Cardiac muscle cell (in vitro differentiated cells and primary cell): ENCODE measurements at regions not wholly inside any gene's neighbourhood (a gene's known extent, or its start where the extent isn't known, plus 50 kb on each side); places are given as distances from the start of the nearest gene placed in this dataset.

ENCODE experiments used
- DNase-seq, 2 donors: peaks; one replicate each; pipeline versions ENCODE4 v3.0.0 to v3.0.0-alpha.2; 2010 to 2017; ENCODE audit warnings: low read depth in 1 of 2, low spot score in 1 of 2
- H3K27ac ChIP-seq: fragments of 200-600 bp; sonication (generic); 2 replicates; pipeline ENCODE4 v1.5.1; 2016
- H3K27me3 ChIP-seq: fragments of 200-600 bp; sonication (generic); 2 replicates; pipeline ENCODE4 v1.6.0; 2016; ENCODE audit warnings: control low read depth
- H3K36me3 ChIP-seq: fragments of 200-600 bp; sonication (generic); 2 replicates; pipeline ENCODE4 v1.5.1; 2016; ENCODE audit warnings: control low read depth
- H3K4me1 ChIP-seq: fragments of 200-600 bp; sonication (generic); 2 replicates; pipeline ENCODE4 v1.8.1; 2017; ENCODE audit warnings: low read depth, mild to moderate bottlenecking, mixed run types
- H3K4me3 ChIP-seq: fragments of 200-600 bp; sonication (generic); 2 replicates; pipeline ENCODE4 v1.5.1; 2016; ENCODE audit warnings: mild to moderate bottlenecking
- H3K9me3 ChIP-seq: fragments of 200-600 bp; sonication (generic); 2 replicates; pipeline ENCODE4 v1.5.1; 2017; ENCODE audit warnings: low read depth, mild to moderate bottlenecking, control low read depth
- CTCF ChIP-seq: IDR thresholded peaks from 2 replicates; pipeline ENCODE4 v1.5.1; 2012; ENCODE audit warnings: low read depth, mild to moderate bottlenecking, low read length

- no peaks in the 10 kb centered on the region for H3K27me3 ChIP-seq
- no peaks in the 10 kb centered on the region for H3K36me3 ChIP-seq
- no peaks in the 10 kb centered on the region for H3K9me3 ChIP-seq
- H3K27ac ChIP-seq, result no peak overlapping the region
- H3K4me1 ChIP-seq, result no peaks in the 10 kb centered on the region
- H3K4me3 ChIP-seq, result no peak overlapping the region
- TF ChIP-seq CTCF, result no peak
- DNase-seq, result no peak
Observed at GRCh38 chr9:74220327-74220726, 276.8 kb upstream of the RORB start.

GRCh38 chr9:74236857-74237256 is 260.3 kb upstream of the RORB start:
- Histone ChIP-seq H3K36me3 (no peaks in the 10 kb centered on the region), H3K27ac (no peak overlapping the region), H3K4me3 (no peak overlapping the region), H3K4me1 (no peaks in the 10 kb centered on the region), H3K9me3 (no peaks in the 10 kb centered on the region), H3K27me3 (no peaks in the 10 kb centered on the region)
- no peak for DNase-seq
- TF ChIP-seq CTCF, result no peak

GRCh38 chr9:74245866-74246497 is 251.2 kb upstream of the RORB start:
- no peaks in the 10 kb centered on the region for H3K9me3 ChIP-seq
- no peaks in the 10 kb centered on the region for H3K36me3 ChIP-seq
- H3K4me1 ChIP-seq, result no peaks in the 10 kb centered on the region
- H3K27me3 ChIP-seq, result no peaks in the 10 kb centered on the region
- no peak overlapping the region for H3K4me3 ChIP-seq
- DNase-seq, result no peak
- no peak overlapping the region for H3K27ac ChIP-seq
- TF ChIP-seq CTCF, result no peak

- Histone ChIP-seq H3K4me1 (no peaks in the 10 kb centered on the region), H3K9me3 (no peaks in the 10 kb centered on the region), H3K27me3 (no peaks in the 10 kb centered on the region), H3K27ac (no peak overlapping the region), H3K4me3 (no peak overlapping the region), H3K36me3 (no peaks in the 10 kb centered on the region)
- DNase-seq, result no peak
- no peak for TF ChIP-seq CTCF
Observed at GRCh38 chr9:74255489-74255984, 241.6 kb upstream of the RORB start.

- no peaks in the 10 kb centered on the region for H3K9me3 ChIP-seq
- no peaks in the 10 kb centered on the region for H3K27me3 ChIP-seq
- no peaks in the 10 kb centered on the region for H3K36me3 ChIP-seq
- DNase-seq, result no peak
- H3K4me3 ChIP-seq, result no peak overlapping the region
- TF ChIP-seq CTCF, result no peak
- no peaks in the 10 kb centered on the region for H3K4me1 ChIP-seq
- H3K27ac ChIP-seq, result no peak overlapping the region
Observed at GRCh38 chr9:74275872-74276508, 221.1 kb upstream of the RORB start.
